ENCODE measurements at regions not wholly inside any gene's neighbourhood (a gene's known extent, or its start where the extent isn't known, plus 50 kb on each side); places are given as distances from the start of the nearest gene placed in this dataset.

- TF ChIP-seq ETV6 (IDR thresholded peaks at IDR 0.05; ENCODE audit: borderline replicate concordance in 1 of 2, low read depth in 2 of 2, low read length in 1 of 2) = no peak
- no peak for TF ChIP-seq ETV6 (CRISPR knock-in tag; IDR thresholded peaks at IDR 0.05; ENCODE audit: borderline replicate concordance)
- TF ChIP-seq CTCF (IDR thresholded peaks at IDR 0.05 in 2 of 3, conservative IDR thresholded peaks at IDR 0.05 in 1 of 3; ENCODE audit: insufficient read depth in 2 of 3, low read depth in 1 of 3, low read length in 3 of 3) = peak; percentile 12 to 45 (median 27); a peak in 3 of 6 replicates
Measured at GRCh38 chr2:222024932-222025880, 273.6 kb downstream of the PAX3 start.

All from K562 (cell line).